Activated T-cell treated with anti-CD3 and anti-CD28 coated beads for 24 hours (primary cell): ENCODE measurements at regions not wholly inside any gene's neighbourhood (a gene's known extent, or its start where the extent isn't known, plus 50 kb on each side); places are given as distances from the start of the nearest gene placed in this dataset.
"Not testable (repeated sequence)": the region's sequence is repeated elsewhere in the genome, so short reads cannot be mapped to it uniquely, and the experiment has no call there.

ENCODE experiments used
- DNase-seq: peaks from one replicate; pipeline ENCODE4 v3.0.0-alpha.2; 2020; ENCODE audit warnings: low read depth

- DNase-seq: no peak
Measured at GRCh38 chr9:16057541-16057940, 504.7 kb downstream of the CCDC171 start.

- no peak for DNase-seq
Measured at GRCh38 chr9:16058131-16058549, 505.3 kb downstream of the CCDC171 start.

GRCh38 chr9:16060436-16061129 is 507.7 kb downstream of the CCDC171 start:
- DNase-seq: no peak

GRCh38 chr9:16062542-16063240 is 509.8 kb downstream of the CCDC171 start:
- DNase-seq: no peak

- DNase-seq: no peak
Measured at GRCh38 chr9:16063241-16063591, 510.4 kb downstream of the CCDC171 start.

- DNase-seq: no peak
Measured at GRCh38 chr9:16064771-16065170, 511.9 kb downstream of the CCDC171 start.

GRCh38 chr9:16066201-16066600 is 513.4 kb downstream of the CCDC171 start:
- DNase-seq: not testable (repeated sequence)

GRCh38 chr9:16068476-16068875 is 515.6 kb downstream of the CCDC171 start:
- DNase-seq: no peak

- DNase-seq: no peak
Measured at GRCh38 chr9:16069249-16069648, 516.4 kb downstream of the CCDC171 start.

- DNase-seq: no peak
Measured at GRCh38 chr9:16069671-16070454, 517.0 kb downstream of the CCDC171 start.

GRCh38 chr9:16070455-16071145 is 517.8 kb downstream of the CCDC171 start:
- no peak for DNase-seq

- DNase-seq: no peak
Measured at GRCh38 chr9:16071400-16071799, 518.6 kb downstream of the CCDC171 start.

GRCh38 chr9:16074963-16075362 is 522.1 kb downstream of the CCDC171 start:
- DNase-seq: no peak

GRCh38 chr9:16075696-16076095 is 522.9 kb downstream of the CCDC171 start:
- DNase-seq: no peak

GRCh38 chr9:16076511-16076910 is 523.7 kb downstream of the CCDC171 start:
- no peak for DNase-seq

- DNase-seq: no peak
Measured at GRCh38 chr9:16082796-16083195, 530.0 kb downstream of the CCDC171 start.

GRCh38 chr9:16085167-16085726 is 532.4 kb downstream of the CCDC171 start:
- DNase-seq: no peak

- no peak for DNase-seq
Measured at GRCh38 chr9:16090907-16091629, 538.2 kb downstream of the CCDC171 start.

GRCh38 chr9:16092142-16093091 is 539.6 kb downstream of the CCDC171 start:
- no peak for DNase-seq

GRCh38 chr9:16098306-16098705 is 545.5 kb downstream of the CCDC171 start:
- no peak for DNase-seq
